Vagina (tissue), 2 donors: ENCODE measurements at regions not wholly inside any gene's neighbourhood (a gene's known extent, or its start where the extent isn't known, plus 50 kb on each side); places are given as distances from the start of the nearest gene placed in this dataset.
"Not testable (repeated sequence)": the region's sequence is repeated elsewhere in the genome, so short reads cannot be mapped to it uniquely, and the experiment has no call there.

Experiments
- DNase-seq, 2 donors: peaks; one replicate each; pipeline ENCODE4 v3.0.0-alpha.2; 2017; ENCODE audit errors: extremely low spot score in 2 of 2
- H3K27ac ChIP-seq: fragments of 200-600 bp; sonication (generic); one replicate; pipeline ENCODE4 v1.5.1; 2019
- H3K27me3 ChIP-seq: fragments of 200-600 bp; sonication (generic); one replicate; pipeline ENCODE4 v1.5.1; 2019
- H3K36me3 ChIP-seq, 2 donors: fragments of 200-600 bp; sonication (generic); one replicate each; pipeline ENCODE4 v1.5.1; 2017 to 2019
- H3K4me1 ChIP-seq: fragments of 200-600 bp; sonication (generic); one replicate; pipeline ENCODE4 v1.5.1; 2019
- H3K4me3 ChIP-seq, 2 donors: fragments of 200-600 bp; sonication (generic); 1 replicate in 1 of 2; 2 replicates in 1 of 2; pipeline ENCODE4 v1.5.1; 2016 to 2019
- H3K9me3 ChIP-seq: fragments of 200-600 bp; sonication (generic); one replicate; pipeline ENCODE4 v1.5.1; 2019
- POLR2A ChIP-seq, 2 donors: fragments of 450-650 bp; IDR thresholded peaks; one replicate each; pipeline ENCODE4 v1.6.1; 2017; ENCODE audit warnings: antibody characterized with exemption in 2 of 2, mild to moderate bottlenecking in 2 of 2, moderate library complexity in 2 of 2
- POLR2AphosphoS5 ChIP-seq, 2 donors: sonication (generic); formaldehyde crosslinking; IDR thresholded peaks; one replicate each; pipeline ENCODE4 v1.9.0; 2017; ENCODE audit warnings: antibody characterized with exemption in 2 of 2, mild to moderate bottlenecking in 2 of 2, low read depth in 1 of 2; ENCODE audit not compliant: insufficient read depth in 1 of 2
- intact Hi-C: fragments of 100-400 bp; cut with DNase I; formaldehyde crosslinking; loops from one replicate; pipeline ENCODE4 v1.15.1; 2023
- TF ChIP-seq, protein P1 (sequence below), 3 experiments: fragments of 450-650 bp in 2 of 3; fragments of 200-600 bp in 1 of 3; sonication (generic) in 1 of 3; IDR thresholded peaks; one replicate each; pipeline ENCODE4 v1.5.1; 2017 to 2019; ENCODE audit warnings: antibody characterized with exemption in 3 of 3, mild to moderate bottlenecking in 2 of 3, moderate library complexity in 2 of 3

DNA sequence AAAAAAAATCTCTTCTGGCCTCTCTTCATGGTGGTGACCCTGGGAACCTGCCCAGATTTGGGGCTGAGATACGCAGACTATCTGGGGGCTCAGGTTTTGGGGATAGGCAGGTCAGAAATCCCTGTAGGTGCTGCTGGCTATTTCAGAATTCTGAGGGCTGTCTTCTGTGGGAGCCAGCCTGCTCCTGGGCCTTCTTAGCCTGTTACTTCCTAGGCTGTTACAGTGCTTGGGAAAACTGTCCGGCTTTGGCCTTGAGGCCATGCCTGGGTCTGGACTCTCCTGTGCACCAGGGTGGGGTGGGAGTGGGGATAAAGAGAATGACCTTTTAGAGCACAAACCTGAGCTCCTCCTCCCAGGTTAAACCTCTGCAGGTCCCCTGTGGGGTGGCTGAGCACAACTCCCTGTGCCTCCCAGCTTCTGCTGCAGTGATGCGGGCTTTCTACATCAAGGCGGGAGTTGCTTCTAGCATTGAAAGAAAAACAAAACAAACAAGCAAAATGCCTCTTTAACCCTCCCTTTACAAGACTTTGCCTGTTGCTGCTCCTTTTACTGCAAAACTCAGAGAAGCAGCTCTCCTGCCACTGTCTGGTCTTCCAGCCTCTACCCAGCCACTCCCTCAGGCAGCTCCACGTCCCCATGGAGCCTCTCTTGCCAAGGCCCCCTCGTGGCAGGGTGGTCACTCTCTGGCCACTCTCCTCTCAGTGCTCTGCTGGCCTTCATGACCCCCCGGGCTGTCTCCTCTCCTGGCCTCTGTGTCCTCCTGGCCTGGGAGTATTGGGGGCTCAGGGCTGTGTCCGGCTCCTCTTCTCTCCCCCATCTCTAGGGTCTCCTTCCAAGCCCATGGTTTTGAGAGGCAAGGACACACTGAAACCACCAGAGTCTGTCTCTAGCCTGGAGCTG lies 293.0 kb upstream of the HS6ST1 start:
- Histone ChIP-seq H3K27me3 (no peaks in the 10 kb centered on the region), H3K4me3 (no peak overlapping the region), H3K27ac (no peak overlapping the region), H3K36me3 (no peaks in the 10 kb centered on the region), H3K9me3 (no peaks in the 10 kb centered on the region), H3K4me1 (no peaks in the 10 kb centered on the region)
- no peak for DNase-seq
- TF ChIP-seq, protein P1, sequence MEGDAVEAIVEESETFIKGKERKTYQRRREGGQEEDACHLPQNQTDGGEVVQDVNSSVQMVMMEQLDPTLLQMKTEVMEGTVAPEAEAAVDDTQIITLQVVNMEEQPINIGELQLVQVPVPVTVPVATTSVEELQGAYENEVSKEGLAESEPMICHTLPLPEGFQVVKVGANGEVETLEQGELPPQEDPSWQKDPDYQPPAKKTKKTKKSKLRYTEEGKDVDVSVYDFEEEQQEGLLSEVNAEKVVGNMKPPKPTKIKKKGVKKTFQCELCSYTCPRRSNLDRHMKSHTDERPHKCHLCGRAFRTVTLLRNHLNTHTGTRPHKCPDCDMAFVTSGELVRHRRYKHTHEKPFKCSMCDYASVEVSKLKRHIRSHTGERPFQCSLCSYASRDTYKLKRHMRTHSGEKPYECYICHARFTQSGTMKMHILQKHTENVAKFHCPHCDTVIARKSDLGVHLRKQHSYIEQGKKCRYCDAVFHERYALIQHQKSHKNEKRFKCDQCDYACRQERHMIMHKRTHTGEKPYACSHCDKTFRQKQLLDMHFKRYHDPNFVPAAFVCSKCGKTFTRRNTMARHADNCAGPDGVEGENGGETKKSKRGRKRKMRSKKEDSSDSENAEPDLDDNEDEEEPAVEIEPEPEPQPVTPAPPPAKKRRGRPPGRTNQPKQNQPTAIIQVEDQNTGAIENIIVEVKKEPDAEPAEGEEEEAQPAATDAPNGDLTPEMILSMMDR (IDR thresholded peaks at IDR 0.05) = no peak
- no peak for TF ChIP-seq POLR2AphosphoS5 (IDR thresholded peaks at IDR 0.05; ENCODE audit: insufficient read depth in 1 of 2, low read depth in 1 of 2)
- TF ChIP-seq POLR2A (IDR thresholded peaks at IDR 0.05) = no peak
- intact Hi-C loops = no loop called here

DNA sequence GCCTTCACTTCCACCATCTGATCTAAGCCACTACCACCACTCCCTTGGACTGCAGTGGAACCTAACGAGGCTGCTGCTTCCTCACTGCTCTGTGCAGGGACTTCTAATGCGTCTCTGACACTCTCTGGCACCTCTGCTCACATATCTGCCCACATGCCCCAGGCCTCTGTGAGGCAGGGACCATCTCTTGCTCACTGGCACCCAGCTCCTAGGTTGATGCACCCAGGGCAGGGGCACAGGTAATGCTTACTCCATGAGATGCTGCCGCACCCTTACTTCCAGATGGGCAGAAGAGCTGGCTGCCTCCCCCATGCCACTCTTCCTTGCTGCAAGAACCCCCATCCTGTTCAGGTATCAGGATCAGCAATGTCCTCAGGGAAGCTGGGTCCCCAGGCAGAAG lies 294.0 kb upstream of the HS6ST1 start:
- Histone ChIP-seq H3K27ac (no peak overlapping the region), H3K4me3 (no peak overlapping the region), H3K4me1 (no peaks in the 10 kb centered on the region), H3K9me3 (no peaks in the 10 kb centered on the region), H3K36me3 (no peaks in the 10 kb centered on the region), H3K27me3 (no peaks in the 10 kb centered on the region)
- TF ChIP-seq POLR2A (IDR thresholded peaks at IDR 0.05) (no peak), POLR2AphosphoS5 (IDR thresholded peaks at IDR 0.05; ENCODE audit: insufficient read depth in 1 of 2, low read depth in 1 of 2) (no peak)
- TF ChIP-seq, protein P1 (IDR thresholded peaks at IDR 0.05) = no peak
- no peak for DNase-seq
- intact Hi-C loops = no loop called here

DNA sequence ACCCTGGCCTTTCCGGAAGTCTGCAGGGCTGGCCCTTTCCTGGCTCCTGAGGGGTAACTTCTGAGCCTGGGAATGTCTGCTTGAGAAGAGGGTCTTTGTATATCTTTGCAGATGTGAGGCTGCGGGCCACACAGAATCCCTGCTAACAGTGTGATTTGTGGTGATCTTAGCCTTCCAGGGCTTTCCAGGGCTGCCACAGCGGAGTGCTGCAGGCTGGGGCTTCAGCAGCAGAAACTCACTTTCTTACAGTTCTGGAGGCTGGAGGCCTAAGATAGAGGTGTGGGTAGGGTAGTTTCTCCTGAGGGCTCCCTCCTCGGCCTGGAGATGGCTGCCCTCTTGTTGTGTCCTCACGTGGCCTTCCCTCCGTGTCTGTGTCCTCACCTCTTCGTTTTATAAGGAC lies 294.7 kb upstream of the HS6ST1 start:
- no peak for DNase-seq
- TF ChIP-seq POLR2AphosphoS5 (IDR thresholded peaks at IDR 0.05; ENCODE audit: insufficient read depth in 1 of 2, low read depth in 1 of 2) = no peak
- TF ChIP-seq, protein P1 (IDR thresholded peaks at IDR 0.05) = no peak
- no peak for TF ChIP-seq POLR2A (IDR thresholded peaks at IDR 0.05)

DNA sequence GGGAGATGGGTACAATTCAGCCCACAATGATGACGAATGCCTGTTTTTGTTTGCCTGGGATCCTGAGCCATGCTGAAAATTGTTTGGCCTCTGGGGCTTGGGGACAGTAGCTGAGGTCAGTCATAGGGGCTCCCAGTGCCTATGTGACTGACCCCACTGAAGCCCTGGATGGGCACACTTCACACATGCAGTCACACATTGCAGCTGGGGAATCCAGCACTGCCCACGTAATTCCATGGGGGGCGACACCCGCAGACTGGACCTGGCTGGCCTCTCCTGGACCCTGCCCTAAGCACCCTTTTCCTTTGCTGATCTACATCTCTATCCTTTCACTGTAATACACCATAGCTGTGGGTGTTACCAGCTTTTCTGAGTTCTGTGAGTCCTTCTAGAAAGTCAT lies 295.2 kb upstream of the HS6ST1 start:
- intact Hi-C loops = no loop called here
- no peak overlapping the region for H3K4me3 ChIP-seq
- no peak overlapping the region for H3K27ac ChIP-seq
- TF ChIP-seq POLR2AphosphoS5 (IDR thresholded peaks at IDR 0.05; ENCODE audit: insufficient read depth in 1 of 2, low read depth in 1 of 2) (no peak), POLR2A (IDR thresholded peaks at IDR 0.05) (no peak)
- TF ChIP-seq, protein P1 (IDR thresholded peaks at IDR 0.05) = no peak
- no peaks in the 10 kb centered on the region for H3K27me3 ChIP-seq
- no peak for DNase-seq
- no peaks in the 10 kb centered on the region for H3K36me3 ChIP-seq
- no peaks in the 10 kb centered on the region for H3K9me3 ChIP-seq
- no peaks in the 10 kb centered on the region for H3K4me1 ChIP-seq

More for the DNA sequence above, 294.7 kb upstream of the HS6ST1 start:
- no peaks in the 10 kb centered on the region for H3K36me3 ChIP-seq
- no peaks in the 10 kb centered on the region for H3K9me3 ChIP-seq
- H3K4me1 ChIP-seq = no peaks in the 10 kb centered on the region
- intact Hi-C loops = no loop called here
- H3K4me3 ChIP-seq = no peak overlapping the region
- no peak overlapping the region for H3K27ac ChIP-seq
- H3K27me3 ChIP-seq = no peaks in the 10 kb centered on the region

DNA sequence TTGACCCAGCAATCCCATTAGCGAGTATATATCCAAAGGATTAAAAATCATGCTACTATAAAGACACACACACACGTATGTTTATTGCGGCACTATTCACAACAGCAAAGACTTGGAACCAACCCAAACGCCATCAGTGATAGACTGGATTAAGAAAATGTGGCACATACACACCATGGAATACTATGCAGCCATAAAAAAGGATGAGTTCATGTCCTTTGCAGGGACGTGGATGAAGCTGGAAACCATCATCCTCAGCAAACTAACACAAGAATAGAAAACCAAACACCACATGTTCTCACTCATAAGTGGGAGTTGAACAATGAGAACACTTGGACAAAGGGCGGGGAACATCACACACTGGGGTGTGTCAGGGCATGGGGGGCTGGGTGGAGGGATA lies 296.2 kb upstream of the HS6ST1 start:
- H3K36me3 ChIP-seq, H3K27ac ChIP-seq, intact Hi-C loops, H3K4me1 ChIP-seq, H3K9me3 ChIP-seq, DNase-seq, H3K4me3 ChIP-seq, H3K27me3 ChIP-seq: not testable (repeated sequence)
